ENCODE measurements at regions not wholly inside any gene's neighbourhood (a gene's known extent, or its start where the extent isn't known, plus 50 kb on each side); places are given as distances from the start of the nearest gene placed in this dataset.

DNA sequence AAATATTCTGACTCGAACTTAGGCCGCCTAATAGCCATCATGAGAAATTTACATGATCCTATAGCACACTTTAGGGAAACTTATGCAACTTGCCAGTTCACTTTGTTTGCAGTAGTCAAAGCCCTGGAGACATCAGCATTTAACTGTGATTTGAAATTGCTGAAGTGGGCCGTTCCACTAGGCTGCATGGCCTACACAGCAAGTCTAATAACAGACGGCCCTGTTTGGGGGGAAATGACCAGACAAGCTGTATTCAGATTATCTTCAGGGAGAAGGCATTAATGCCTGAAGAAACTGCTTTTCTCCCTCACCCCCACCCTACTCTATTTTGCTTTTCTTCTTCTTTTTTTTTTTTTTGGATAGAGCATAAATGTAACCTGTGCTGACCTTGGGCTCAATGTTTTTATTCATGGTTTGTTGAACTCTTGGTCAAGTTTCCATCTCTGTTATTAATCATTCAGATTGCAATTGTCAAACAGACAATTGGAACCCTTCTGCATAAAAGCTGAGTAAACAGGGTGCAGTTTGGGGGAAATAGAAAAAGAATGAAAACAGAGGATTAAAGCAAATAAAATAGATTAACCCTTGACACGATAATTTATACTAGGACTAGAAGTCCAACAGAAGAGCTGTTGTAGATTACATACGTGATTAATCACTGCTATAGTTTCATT is 1928.2 kb upstream of the WWC1 start:
- in situ Hi-C loops (cut with MboI; ENCODE audit: low sequenced_read_pairs): no loop called here

DNA sequence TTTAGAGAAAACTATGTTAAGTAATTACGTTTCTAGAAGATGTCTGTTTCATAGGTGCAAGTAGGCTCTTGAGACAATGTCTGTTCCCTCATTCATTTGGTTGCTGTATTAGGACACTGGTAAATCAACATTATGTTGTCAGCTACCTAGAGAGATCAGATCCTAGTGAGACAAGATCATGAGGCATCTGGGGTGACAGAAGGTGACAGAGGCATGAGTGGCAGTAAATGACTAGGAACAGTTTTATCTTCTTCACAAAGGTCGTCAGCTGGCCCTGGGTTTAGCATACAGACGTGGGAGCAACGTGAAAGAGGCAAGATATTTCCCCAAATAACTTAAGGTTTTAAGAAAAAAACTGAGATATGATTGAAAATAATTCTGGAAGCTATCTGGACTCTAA is 1926.3 kb upstream of the WWC1 start:
- in situ Hi-C loops (cut with MboI; ENCODE audit: low sequenced_read_pairs): no loop called here

DNA sequence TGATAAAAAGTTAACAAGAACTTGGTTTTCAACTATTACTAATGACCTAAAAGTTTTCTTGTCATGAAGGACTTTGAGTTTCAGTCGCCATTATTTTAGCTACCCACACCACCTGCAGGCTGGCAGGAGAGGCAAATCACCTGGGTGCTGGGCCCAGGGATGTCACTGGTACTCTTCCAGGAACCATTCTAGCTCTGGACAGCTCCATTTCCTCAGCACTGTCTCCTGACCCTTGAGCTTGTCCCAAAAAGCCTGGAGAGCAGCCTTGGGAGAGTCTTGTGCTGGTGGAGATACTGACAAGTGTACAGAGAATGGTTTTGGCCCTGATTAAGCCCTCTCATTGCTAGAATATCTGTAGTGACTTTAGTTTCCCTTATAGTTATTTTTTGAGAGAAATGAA is 1924.1 kb upstream of the WWC1 start:
- in situ Hi-C loops (cut with MboI; ENCODE audit: low sequenced_read_pairs): no loop called here

GRCh38 chr5:166369346-166369745 is 1922.1 kb upstream of the WWC1 start:
- in situ Hi-C loops (cut with MboI; ENCODE audit: low sequenced_read_pairs): no loop called here

- in situ Hi-C loops (cut with MboI; ENCODE audit: low sequenced_read_pairs): no loop called here
Observed at GRCh38 chr5:166369807-166370206, 1921.6 kb upstream of the WWC1 start.

DNA sequence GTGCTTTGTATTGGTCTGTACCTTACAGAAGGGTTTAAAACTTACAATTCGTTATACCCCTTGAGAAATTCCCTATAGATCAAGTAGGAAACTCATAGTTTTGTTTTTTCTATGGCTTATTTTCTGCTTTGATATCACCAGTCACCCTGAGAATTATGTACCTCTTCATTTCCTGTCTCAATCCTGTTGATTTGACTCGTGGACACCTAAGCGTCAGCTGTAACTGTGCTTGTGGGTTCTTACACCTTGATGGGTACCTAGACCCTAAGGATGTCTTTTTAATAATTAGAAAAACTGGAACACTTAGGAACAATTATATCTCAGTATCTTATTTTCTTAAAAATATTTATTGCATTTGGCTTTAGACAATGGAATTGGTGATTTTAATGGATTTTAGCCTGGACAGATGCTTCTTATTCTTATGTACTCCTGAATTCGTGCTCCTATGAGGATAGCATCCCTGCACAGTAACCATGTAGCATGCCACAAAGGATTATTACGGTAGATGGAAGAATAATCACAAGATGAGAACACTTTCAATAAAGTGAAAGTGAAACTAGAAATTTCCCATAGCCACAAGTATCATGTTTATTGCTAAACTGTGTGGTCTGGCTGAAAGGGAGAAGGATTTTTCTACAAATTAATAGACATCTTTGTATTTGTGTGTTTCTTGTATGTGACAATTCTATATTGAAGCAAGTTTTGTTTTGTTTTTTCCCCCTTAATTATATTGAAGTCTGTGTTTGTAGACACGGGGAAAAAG is 1920.3 kb upstream of the WWC1 start:
- in situ Hi-C loops (cut with MboI; ENCODE audit: low sequenced_read_pairs): no loop called here

- in situ Hi-C loops (cut with MboI; ENCODE audit: low sequenced_read_pairs): no loop called here
Observed at GRCh38 chr5:166373817-166374216, 1917.6 kb upstream of the WWC1 start.

- in situ Hi-C loops (cut with MboI; ENCODE audit: low sequenced_read_pairs): no loop called here
Observed at GRCh38 chr5:166377756-166378155, 1913.7 kb upstream of the WWC1 start.

DNA sequence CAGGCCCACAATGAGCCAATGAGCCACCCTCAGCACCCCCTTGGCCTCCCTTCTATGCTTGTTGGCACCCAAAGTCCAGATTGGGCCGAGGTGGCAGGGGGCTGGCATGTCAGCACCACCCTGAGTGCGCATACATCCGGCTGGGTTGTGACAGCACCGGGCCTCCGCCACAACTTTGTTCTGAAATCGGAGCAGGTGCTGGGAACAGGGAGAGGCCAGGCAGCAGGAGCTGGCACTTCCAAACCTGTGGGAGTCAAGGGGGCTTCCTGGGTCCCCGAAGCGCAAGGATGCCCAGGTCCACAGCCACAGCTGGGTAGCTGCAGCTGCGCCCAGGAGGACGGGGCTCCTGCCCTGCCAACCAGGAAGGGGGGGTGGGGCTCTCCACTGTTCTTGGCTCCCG is 1911.9 kb upstream of the WWC1 start:
- in situ Hi-C loops (cut with MboI; ENCODE audit: low sequenced_read_pairs): no loop called here

DNA sequence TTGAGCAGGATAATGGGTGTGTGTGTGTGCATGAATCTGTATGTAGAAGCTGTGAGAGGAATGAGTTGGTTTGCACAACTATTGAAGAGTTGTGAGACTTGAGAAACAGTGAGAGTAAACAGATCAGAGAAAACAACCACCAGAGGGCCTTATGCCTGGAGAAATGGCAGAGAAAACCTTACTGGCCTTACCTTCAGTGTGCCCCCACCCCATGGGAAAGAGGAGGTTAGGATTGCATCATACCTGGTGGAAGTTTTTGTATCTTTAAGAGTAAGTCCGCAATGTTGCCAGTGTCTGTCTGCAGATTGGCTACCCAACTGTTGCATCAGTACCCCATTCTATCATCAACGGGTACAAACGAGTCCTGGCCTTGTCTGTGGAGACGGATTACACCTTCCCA is 1909.4 kb upstream of the WWC1 start:
- in situ Hi-C loops (cut with MboI; ENCODE audit: low sequenced_read_pairs): no loop called here

GRCh38 chr5:166398131-166398530 is 1893.3 kb upstream of the WWC1 start:
- in situ Hi-C loops (cut with MboI; ENCODE audit: low sequenced_read_pairs): no loop called here

DNA sequence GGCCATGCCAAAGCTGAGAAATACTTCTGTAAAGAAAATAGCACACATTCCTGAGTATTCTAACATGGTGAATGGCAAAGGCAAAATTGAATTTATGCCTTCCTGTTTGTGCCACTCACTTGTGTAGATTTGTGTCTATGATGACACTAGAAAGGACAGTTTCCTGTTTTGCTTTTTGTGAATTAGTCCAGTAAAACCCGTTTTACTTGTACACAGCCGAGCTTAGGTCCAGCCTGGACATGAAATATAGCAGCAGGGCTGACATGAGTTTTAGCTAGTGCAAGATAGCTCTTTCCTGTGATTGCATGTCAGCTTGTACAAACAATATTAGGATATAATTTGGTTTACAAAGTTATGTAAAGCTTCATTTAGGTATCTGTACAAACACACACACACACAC is 1891.7 kb upstream of the WWC1 start:
- in situ Hi-C loops (cut with MboI; ENCODE audit: low sequenced_read_pairs): no loop called here

DNA sequence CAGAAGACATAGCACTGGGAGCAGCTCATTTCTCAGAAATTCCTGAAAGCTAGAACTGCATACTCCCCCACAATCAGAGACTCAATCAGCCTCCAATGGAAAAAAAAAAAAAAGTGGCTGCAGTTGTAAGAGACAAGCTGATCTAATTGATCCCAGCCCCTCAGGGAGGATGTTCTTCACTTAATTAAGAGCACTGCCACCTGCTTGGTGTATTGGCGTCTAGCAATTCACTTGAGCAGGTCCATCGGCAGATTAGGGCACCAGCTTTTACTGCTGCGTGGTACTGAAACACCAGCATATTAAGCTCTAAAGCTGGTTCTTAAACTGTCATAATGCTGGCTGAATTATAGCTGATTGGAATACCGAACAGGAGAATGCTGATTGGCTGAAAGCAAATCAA is 1890.1 kb upstream of the WWC1 start:
- in situ Hi-C loops (cut with MboI; ENCODE audit: low sequenced_read_pairs): no loop called here

DNA sequence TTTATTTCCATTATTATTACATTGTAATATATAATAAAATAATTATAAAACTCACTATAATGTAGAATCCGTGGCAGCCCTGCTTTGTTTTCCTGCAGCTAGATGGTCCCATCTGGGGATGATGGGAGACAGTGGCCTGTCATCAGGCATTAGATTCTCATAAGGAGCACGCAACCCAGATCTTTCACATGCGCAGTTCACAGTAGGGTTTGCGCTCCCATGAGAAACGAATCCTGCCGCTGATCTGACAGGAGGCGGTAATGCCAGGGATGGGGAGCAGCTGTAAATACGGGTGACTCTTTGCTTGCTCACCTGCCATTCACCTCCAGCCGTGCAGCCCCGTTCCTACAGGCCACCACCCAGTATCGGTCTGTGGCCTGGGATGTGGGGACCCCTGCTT is 1879.3 kb upstream of the WWC1 start:
- in situ Hi-C loops (cut with MboI; ENCODE audit: low sequenced_read_pairs): no loop called here

DNA sequence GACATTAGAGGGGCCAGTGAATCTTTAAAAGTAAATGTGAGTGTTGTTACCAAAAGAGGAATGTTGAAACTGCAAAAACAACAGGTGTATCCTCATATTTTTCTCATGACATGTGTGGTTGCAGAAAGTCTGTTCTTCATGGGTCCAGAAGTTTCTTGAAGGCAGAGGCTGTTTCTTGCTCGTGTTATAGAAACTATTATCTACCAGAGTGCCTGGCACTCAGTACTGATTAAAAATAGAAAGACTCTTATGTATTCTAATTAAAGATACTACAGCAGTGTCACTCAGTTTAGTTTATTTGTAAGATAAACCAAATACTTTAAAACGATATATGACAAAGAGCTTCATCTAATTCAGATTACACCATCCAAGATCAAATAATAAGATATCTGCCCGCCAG is 1864.2 kb upstream of the WWC1 start:
- in situ Hi-C loops (cut with MboI; ENCODE audit: low sequenced_read_pairs): no loop called here

GRCh38 chr5:166428264-166428803 is 1863.1 kb upstream of the WWC1 start:
- in situ Hi-C loops (cut with MboI; ENCODE audit: low sequenced_read_pairs): no loop called here

DNA sequence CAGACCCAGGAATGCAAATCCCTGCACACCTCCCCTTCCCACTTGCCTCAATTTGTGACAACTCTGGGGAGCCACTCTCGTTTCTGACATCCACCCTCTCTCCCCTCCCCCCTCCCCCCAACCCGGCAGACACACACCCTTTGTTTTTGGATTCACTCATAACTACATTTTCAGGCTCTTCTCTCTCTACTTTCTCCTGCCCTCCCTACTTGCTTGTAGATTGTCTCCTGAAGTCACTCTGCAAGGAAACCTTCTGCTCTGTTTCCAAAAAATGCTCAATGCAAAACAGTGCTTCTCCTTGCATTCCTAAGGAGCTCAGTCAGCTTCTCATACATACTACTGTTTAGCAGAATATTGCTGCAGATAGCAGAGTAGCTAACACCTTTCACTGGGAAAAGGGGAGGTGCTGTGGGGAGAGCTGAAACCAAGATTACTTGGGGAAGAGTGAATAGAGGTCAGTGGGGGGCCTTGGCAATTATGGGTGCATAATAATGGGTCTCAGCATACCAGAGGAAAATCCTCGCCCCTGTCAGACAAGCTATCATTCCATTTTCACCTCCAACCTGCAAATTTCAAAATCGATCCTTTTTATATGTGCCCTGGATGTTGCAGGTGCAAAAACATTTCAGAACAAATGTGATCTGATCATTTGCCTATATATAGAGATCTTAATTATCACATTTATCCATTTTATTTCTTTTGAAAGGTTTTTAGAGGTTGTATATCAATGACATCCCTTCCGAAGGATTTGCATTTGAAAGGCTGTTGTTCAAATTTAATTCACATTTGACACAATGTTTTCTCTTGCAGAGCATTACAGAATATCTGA is 1860.7 kb upstream of the WWC1 start:
- in situ Hi-C loops (cut with MboI; ENCODE audit: low sequenced_read_pairs): no loop called here

DNA sequence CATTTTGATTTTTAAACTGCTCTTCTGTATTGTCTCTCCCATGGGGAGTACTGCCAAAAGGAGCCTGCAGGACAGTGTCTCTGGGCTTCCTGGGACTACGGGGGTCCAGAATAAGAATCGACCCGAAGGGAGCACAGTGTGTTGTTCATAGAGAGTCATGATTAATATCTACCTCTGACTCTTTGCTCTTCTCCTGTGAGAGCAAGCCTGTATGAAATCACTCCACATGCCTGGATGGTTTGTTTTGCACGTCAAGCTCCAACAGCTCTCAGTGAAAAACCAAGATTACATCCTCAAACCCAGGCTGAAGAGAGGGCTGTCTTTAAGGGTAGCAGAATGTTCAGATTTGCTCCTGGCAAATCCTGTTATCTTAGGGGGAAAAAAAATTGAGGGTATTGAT is 1860.0 kb upstream of the WWC1 start:
- in situ Hi-C loops (cut with MboI; ENCODE audit: low sequenced_read_pairs): no loop called here

GRCh38 chr5:166433679-166434078 is 1857.8 kb upstream of the WWC1 start:
- in situ Hi-C loops (cut with MboI; ENCODE audit: low sequenced_read_pairs): no loop called here

GRCh38 chr5:166436872-166437271 is 1854.6 kb upstream of the WWC1 start:
- in situ Hi-C loops (cut with MboI; ENCODE audit: low sequenced_read_pairs): no loop called here

DNA sequence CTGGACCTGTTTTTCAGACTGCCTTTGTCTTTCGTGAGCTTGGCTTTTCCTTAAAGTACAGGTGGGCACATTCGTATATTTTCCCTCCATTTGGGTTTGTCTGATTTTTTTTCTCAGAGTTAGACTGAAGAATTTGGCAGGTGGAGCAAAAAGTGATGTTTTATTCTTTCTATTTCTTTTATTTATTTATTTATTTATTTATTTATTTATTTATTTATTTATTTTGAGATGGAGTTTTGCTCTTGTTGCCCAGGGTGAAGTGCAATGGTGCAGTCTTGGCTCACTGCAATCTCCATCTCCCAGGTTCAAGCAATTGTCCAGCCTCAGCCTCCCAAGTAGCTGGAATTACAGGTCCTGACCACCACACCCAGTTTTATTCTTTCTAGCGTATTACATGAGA is 1805.1 kb upstream of the WWC1 start:
- in situ Hi-C loops (cut with MboI; ENCODE audit: low sequenced_read_pairs): no loop called here

- in situ Hi-C loops (cut with MboI; ENCODE audit: low sequenced_read_pairs): no loop called here
Observed at GRCh38 chr5:166488560-166488959, 1802.9 kb upstream of the WWC1 start.
